ENCODE measurements at regions not wholly inside any gene's neighbourhood (a gene's known extent, or its start where the extent isn't known, plus 50 kb on each side); places are given as distances from the start of the nearest gene placed in this dataset.
"Not testable (repeated sequence)": the region's sequence is repeated elsewhere in the genome, so short reads cannot be mapped to it uniquely, and the experiment has no call there.

GRCh38 chr4:124157396-124158083, 555.0 kb downstream of the ANKRD50 start:
- no peak for DNase-seq
- ATAC-seq = no peak
- intact Hi-C loops (cut with DNase I, micrococcal nuclease) = no loop called here

GRCh38 chr4:124163401-124163800, 549.1 kb downstream of the ANKRD50 start:
- ATAC-seq = no peak
- intact Hi-C loops (cut with DNase I, micrococcal nuclease) = no loop called here

GRCh38 chr4:124167602-124168001, 544.9 kb downstream of the ANKRD50 start:
- ATAC-seq (no peak), DNase-seq (no peak)
- intact Hi-C loops (cut with DNase I, micrococcal nuclease) = no loop called here

More at GRCh38 chr4:124163401-124163800, 549.1 kb downstream of the ANKRD50 start:
- DNase-seq = no peak

GRCh38 chr4:124169524-124169923, 543.0 kb downstream of the ANKRD50 start:
- intact Hi-C loops (cut with DNase I, micrococcal nuclease); ATAC-seq; DNase-seq: not testable (repeated sequence)

GRCh38 chr4:124173912-124174311, 538.6 kb downstream of the ANKRD50 start:
- intact Hi-C loops (cut with DNase I, micrococcal nuclease) = no loop called here
- no peak for ATAC-seq
- no peak for DNase-seq

GRCh38 chr4:124177647-124178425, 534.7 kb downstream of the ANKRD50 start:
- intact Hi-C loops (cut with DNase I, micrococcal nuclease) = no loop called here
- ATAC-seq (no peak), DNase-seq (no peak)

GRCh38 chr4:124178449-124179021, 534.0 kb downstream of the ANKRD50 start:
- intact Hi-C loops (cut with DNase I, micrococcal nuclease) = no loop called here
- no peak for ATAC-seq
- no peak for DNase-seq

- intact Hi-C loops (cut with DNase I, micrococcal nuclease) = no loop called here
- DNase-seq = no peak
- ATAC-seq = no peak
Measured at GRCh38 chr4:124179506-124180186, 532.9 kb downstream of the ANKRD50 start.

GRCh38 chr4:124181039-124181438, 531.5 kb downstream of the ANKRD50 start:
- DNase-seq (no peak), ATAC-seq (no peak)
- intact Hi-C loops (cut with DNase I, micrococcal nuclease) = no loop called here

- intact Hi-C loops (cut with DNase I, micrococcal nuclease) = no loop called here
- ATAC-seq (no peak), DNase-seq (no peak)
Measured at GRCh38 chr4:124183231-124183630, 529.3 kb downstream of the ANKRD50 start.

- no peak for DNase-seq
- no peak for ATAC-seq
- intact Hi-C loops (cut with DNase I, micrococcal nuclease) = no loop called here
Measured at GRCh38 chr4:124183926-124184325, 528.6 kb downstream of the ANKRD50 start.

GRCh38 chr4:124184792-124185191, 527.7 kb downstream of the ANKRD50 start:
- ATAC-seq (no peak), DNase-seq (no peak)

GRCh38 chr4:124188595-124188994, 523.9 kb downstream of the ANKRD50 start:
- intact Hi-C loops (cut with DNase I, micrococcal nuclease) = no loop called here
- DNase-seq (no peak), ATAC-seq (no peak)

More at GRCh38 chr4:124184792-124185191, 527.7 kb downstream of the ANKRD50 start:
- intact Hi-C loops (cut with DNase I, micrococcal nuclease) = no loop called here

GRCh38 chr4:124189545-124189944, 523.0 kb downstream of the ANKRD50 start:
- no peak for DNase-seq
- no peak for ATAC-seq
- intact Hi-C loops (cut with DNase I, micrococcal nuclease) = no loop called here

GRCh38 chr4:124191329-124191728, 521.2 kb downstream of the ANKRD50 start:
- intact Hi-C loops (cut with DNase I, micrococcal nuclease) = no loop called here
- ATAC-seq = no peak
- DNase-seq = no peak

GRCh38 chr4:124192544-124192943, 520.0 kb downstream of the ANKRD50 start:
- DNase-seq (no peak), ATAC-seq (no peak)
- intact Hi-C loops (cut with DNase I, micrococcal nuclease) = no loop called here

GRCh38 chr4:124199185-124199584, 513.3 kb downstream of the ANKRD50 start:
- intact Hi-C loops (cut with DNase I, micrococcal nuclease) = no loop called here
- DNase-seq = no peak
- no peak for ATAC-seq

- intact Hi-C loops (cut with DNase I, micrococcal nuclease) = no loop called here
- ATAC-seq (no peak), DNase-seq (no peak)
Measured at GRCh38 chr4:124199755-124200154, 512.8 kb downstream of the ANKRD50 start.

GRCh38 chr4:124201636-124202035, 510.9 kb downstream of the ANKRD50 start:
- ATAC-seq (no peak), DNase-seq (no peak)
- intact Hi-C loops (cut with DNase I, micrococcal nuclease) = no loop called here

Data from left colon (tissue), 2 donors.